ENCODE measurements at regions not wholly inside any gene's neighbourhood (a gene's known extent, or its start where the extent isn't known, plus 50 kb on each side); places are given as distances from the start of the nearest gene placed in this dataset.

DNA sequence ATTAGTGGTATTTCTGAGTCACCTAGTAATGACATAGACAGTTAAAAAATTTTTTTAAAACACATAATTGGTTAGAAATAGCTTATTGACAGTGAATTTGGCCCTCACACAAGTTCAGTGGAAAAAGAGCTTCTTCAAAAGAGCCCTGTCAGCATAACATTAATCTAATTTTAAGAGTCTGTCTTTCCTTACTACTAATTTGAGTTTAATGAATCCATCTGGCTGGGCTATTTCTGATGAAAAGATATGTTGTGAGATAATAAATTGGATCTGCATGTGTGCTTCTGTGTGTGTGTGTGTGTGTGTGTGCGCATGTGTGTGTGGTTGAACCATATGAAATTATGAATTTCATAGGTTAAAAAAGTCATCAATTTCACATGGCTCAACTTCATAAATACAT lies 1045.2 kb downstream of the FLRT2 start:
- no peak overlapping the region for H2AFZ ChIP-seq (ENCODE audit: low read depth, low read length)
- no peak overlapping the region for H3K4me3 ChIP-seq (ENCODE audit: low read length)
- H3K27me3 ChIP-seq (ENCODE audit: insufficient read depth, low read depth, low read length) = no peaks in the 10 kb centered on the region
- no peaks in the 10 kb centered on the region for H4K20me1 ChIP-seq (ENCODE audit: insufficient read depth)
- TF ChIP-seq MXI1 (conservative IDR thresholded peaks at IDR 0.05; ENCODE audit: poor library complexity, severe bottlenecking) = no peak
- TF ChIP-seq POLR2AphosphoS5 (IDR thresholded peaks at IDR 0.05) = no peak
- TF ChIP-seq SMC3 (conservative IDR thresholded peaks at IDR 0.05; ENCODE audit: poor library complexity) = no peak
- TF ChIP-seq REST (IDR thresholded peaks at IDR 0.05; ENCODE audit: borderline replicate concordance) = no peak
- no peak for TF ChIP-seq RAD21 (conservative IDR thresholded peaks at IDR 0.05)
- H3F3A ChIP-seq (ENCODE audit: insufficient read depth, low read length, poor library complexity, severe bottlenecking) = no peaks in the 10 kb centered on the region
- no peak overlapping the region for H3K4me2 ChIP-seq (ENCODE audit: low read length)
- H3K9me2 ChIP-seq (ENCODE audit: insufficient read depth, low read length) = no peaks in the 10 kb centered on the region
- no peaks in the 10 kb centered on the region for H3K9me3 ChIP-seq (ENCODE audit: low read length)
- no peak overlapping the region for H3K9ac ChIP-seq (ENCODE audit: low read length)
- no peak overlapping the region for H3K27ac ChIP-seq (ENCODE audit: low read length)
- H3K36me3 ChIP-seq (ENCODE audit: insufficient read depth, low read length) = no peaks in the 10 kb centered on the region
- H3K79me2 ChIP-seq (replicated peaks; ENCODE audit: insufficient read depth, low read length) = no peaks in the 10 kb centered on the region

- no peaks in the 10 kb centered on the region for H3K9me3 ChIP-seq (ENCODE audit: low read length)
- no peaks in the 10 kb centered on the region for H3K9me2 ChIP-seq (ENCODE audit: insufficient read depth, low read length)
- no peaks in the 10 kb centered on the region for H3K79me2 ChIP-seq (replicated peaks; ENCODE audit: insufficient read depth, low read length)
- H4K20me1 ChIP-seq (ENCODE audit: insufficient read depth) = no peaks in the 10 kb centered on the region
- no peak overlapping the region for H3K9ac ChIP-seq (ENCODE audit: low read length)
- no peak overlapping the region for H3K27ac ChIP-seq (ENCODE audit: low read length)
- no peak overlapping the region for H2AFZ ChIP-seq (ENCODE audit: low read depth, low read length)
- H3K36me3 ChIP-seq (ENCODE audit: insufficient read depth, low read length) = no peaks in the 10 kb centered on the region
- no peak overlapping the region for H3K4me2 ChIP-seq (ENCODE audit: low read length)
- H3K27me3 ChIP-seq (ENCODE audit: insufficient read depth, low read depth, low read length) = no peaks in the 10 kb centered on the region
- H3K4me3 ChIP-seq (ENCODE audit: low read length) = no peak overlapping the region
- H3F3A ChIP-seq (ENCODE audit: insufficient read depth, low read length, poor library complexity, severe bottlenecking) = no peaks in the 10 kb centered on the region
- TF ChIP-seq TAF1 (IDR thresholded peaks at IDR 0.05; ENCODE audit: low read depth) = no peak
- TF ChIP-seq RAD21 (conservative IDR thresholded peaks at IDR 0.05) = no peak
- no peak for TF ChIP-seq REST (IDR thresholded peaks at IDR 0.05; ENCODE audit: borderline replicate concordance)
- TF ChIP-seq POLR2AphosphoS5 (IDR thresholded peaks at IDR 0.05) = no peak
- TF ChIP-seq EZH2 (IDR thresholded peaks at IDR 0.05; ENCODE audit: borderline replicate concordance, insufficient read depth, low read length, poor library complexity, severe bottlenecking) = no peak
- TF ChIP-seq EP300 (conservative IDR thresholded peaks at IDR 0.05; ENCODE audit: poor library complexity, severe bottlenecking) = no peak
- TF ChIP-seq SMC3 (conservative IDR thresholded peaks at IDR 0.05; ENCODE audit: poor library complexity) = no peak
- no peak for TF ChIP-seq MXI1 (conservative IDR thresholded peaks at IDR 0.05; ENCODE audit: poor library complexity, severe bottlenecking)
- TF ChIP-seq, protein P1, sequence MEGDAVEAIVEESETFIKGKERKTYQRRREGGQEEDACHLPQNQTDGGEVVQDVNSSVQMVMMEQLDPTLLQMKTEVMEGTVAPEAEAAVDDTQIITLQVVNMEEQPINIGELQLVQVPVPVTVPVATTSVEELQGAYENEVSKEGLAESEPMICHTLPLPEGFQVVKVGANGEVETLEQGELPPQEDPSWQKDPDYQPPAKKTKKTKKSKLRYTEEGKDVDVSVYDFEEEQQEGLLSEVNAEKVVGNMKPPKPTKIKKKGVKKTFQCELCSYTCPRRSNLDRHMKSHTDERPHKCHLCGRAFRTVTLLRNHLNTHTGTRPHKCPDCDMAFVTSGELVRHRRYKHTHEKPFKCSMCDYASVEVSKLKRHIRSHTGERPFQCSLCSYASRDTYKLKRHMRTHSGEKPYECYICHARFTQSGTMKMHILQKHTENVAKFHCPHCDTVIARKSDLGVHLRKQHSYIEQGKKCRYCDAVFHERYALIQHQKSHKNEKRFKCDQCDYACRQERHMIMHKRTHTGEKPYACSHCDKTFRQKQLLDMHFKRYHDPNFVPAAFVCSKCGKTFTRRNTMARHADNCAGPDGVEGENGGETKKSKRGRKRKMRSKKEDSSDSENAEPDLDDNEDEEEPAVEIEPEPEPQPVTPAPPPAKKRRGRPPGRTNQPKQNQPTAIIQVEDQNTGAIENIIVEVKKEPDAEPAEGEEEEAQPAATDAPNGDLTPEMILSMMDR (IDR thresholded peaks at IDR 0.05; ENCODE audit: poor library complexity, severe bottlenecking) = no peak
These were observed 1044.8 kb downstream of the FLRT2 start for GRCh38 chr14:86574778-86575129.
